K562 (cell line): ENCODE measurements at regions not wholly inside any gene's neighbourhood (a gene's known extent, or its start where the extent isn't known, plus 50 kb on each side); places are given as distances from the start of the nearest gene placed in this dataset.

ENCODE experiments used
- ATAC-seq: fragments of 200-7000 bp; cut with Tn5 transposase; 3 replicates; pipeline ENCODE4 v1.9.1; 2020; ENCODE audit warnings: moderate library complexity
- BruUV-seq: library from RNA; stranded (reverse); fragments of 400-500 nt; replicated peaks from 2 replicates; lab custom pipeline; 2021; lab: Mats Ljungman, UMichigan
- CTCF ChIA-PET: fragments of 300-600 bp; formaldehyde crosslinking; extraction: SDS; loops from one replicate; lab custom pipeline; 2021; ENCODE audit warnings: low intra/inter-chr PET ratio; lab: Yijun Ruan, JAX
- POLR2A ChIA-PET: fragments of 300-600, 350-650 bp; sonication (Branson Sonifier 250); formaldehyde crosslinking; extraction: SDS; loops from one replicate; lab custom pipeline; 2021; ENCODE audit warnings: antibody characterized with exemption, inconsistent platforms; lab: Yijun Ruan, JAX
- DNase-seq, 4 experiments: peaks; one replicate each; pipeline versions ENCODE4 v3.0.0 to v3.0.0-alpha.2; 2011 to 2018; ENCODE audit warnings: low spot score in 3 of 4, mixed read lengths in 3 of 4; ENCODE audit errors: extremely low read depth in 1 of 4
- FAIRE-seq: peaks from 2 replicates; lab custom pipeline; 2011; peaks lifted over from hg19 to GRCh38; lab: Jason Lieb, UNC
- H2AFZ ChIP-seq: 2 replicates; pipeline ENCODE4 v1.6.0; 2011; ENCODE audit warnings: low read depth, low read length, control low read depth, inconsistent platforms
- H3K27ac ChIP-seq: fragments of 200-600 bp; 3 replicates; pipeline ENCODE4 v1.8.0; 2011; ENCODE audit warnings: low read depth, mild to moderate bottlenecking, control low read depth, inconsistent platforms, low read length, moderate library complexity, mixed read lengths; ENCODE audit errors: extremely low read depth
- H3K27me3 ChIP-seq, 2 experiments: fragments of 300-600 bp in 1 of 2; 2 replicates in 1 of 2; 3 replicates in 1 of 2; pipeline versions ENCODE4 v1.6.0 to v1.8.0; 2011; ENCODE audit warnings: inconsistent platforms in 2 of 2, low read length in 2 of 2, mild to moderate bottlenecking in 1 of 2, mixed read lengths in 1 of 2, moderate library complexity in 1 of 2; ENCODE audit not compliant: control insufficient read depth in 2 of 2, insufficient read depth in 2 of 2
- H3K36me3 ChIP-seq: fragments of 300-600 bp; 3 replicates; pipeline ENCODE4 v1.8.0; 2011; ENCODE audit warnings: mild to moderate bottlenecking, low read length, inconsistent platforms; ENCODE audit not compliant: control insufficient read depth, insufficient read depth
- H3K4me1 ChIP-seq, 2 experiments: fragments of 200-600 bp in 1 of 2; replicated peaks in 1 of 2; 2 replicates in 1 of 2; 3 replicates in 1 of 2; pipeline versions ENCODE4 v1.5.1 to v1.8.0; 2011; ENCODE audit warnings: inconsistent platforms in 2 of 2, low read length in 2 of 2, mild to moderate bottlenecking in 1 of 2, mixed read lengths in 1 of 2, moderate library complexity in 1 of 2; ENCODE audit not compliant: control insufficient read depth in 2 of 2, insufficient read depth in 2 of 2
- H3K4me2 ChIP-seq: 2 replicates; pipeline ENCODE4 v1.6.1; 2011; ENCODE audit warnings: low read length, control low read depth, inconsistent platforms, mixed read lengths; ENCODE audit not compliant: insufficient read depth
- H3K4me3 ChIP-seq: fragments of 200-600 bp; sonication (generic), shearing (Covaris generic); 2 replicates; pipeline ENCODE4 v1.5.1; 2016; ENCODE audit warnings: control low read depth, inconsistent platforms
- H3K79me2 ChIP-seq: fragments of 200-600 bp; 3 replicates; pipeline ENCODE4 v1.8.0; 2011; ENCODE audit warnings: low read length, inconsistent platforms; ENCODE audit not compliant: control insufficient read depth, insufficient read depth
- H3K9ac ChIP-seq, 2 experiments: 2 replicates each; pipeline versions ENCODE4 v1.6.0 to v1.6.1; 2011; ENCODE audit warnings: low read depth in 2 of 2, low read length in 2 of 2, control low read depth in 1 of 2, inconsistent platforms in 1 of 2, mild to moderate bottlenecking in 1 of 2, mixed read lengths in 1 of 2; ENCODE audit not compliant: insufficient read depth in 1 of 2
- H3K9me1 ChIP-seq: one replicate; pipeline ENCODE4 v1.6.0; 2011; ENCODE audit warnings: inconsistent platforms, mild to moderate bottlenecking, low read length, moderate library complexity; ENCODE audit not compliant: control insufficient read depth, insufficient read depth
- H3K9me3 ChIP-seq: replicated peaks from 2 replicates; pipeline ENCODE4 v1.5.1; 2011; ENCODE audit warnings: low read depth, low read length, inconsistent platforms; ENCODE audit not compliant: control insufficient read depth, insufficient read depth
- H4K20me1 ChIP-seq: replicated peaks from 2 replicates; pipeline ENCODE4 v1.6.1; 2011; ENCODE audit warnings: low read length, inconsistent platforms, mixed read lengths; ENCODE audit not compliant: control insufficient read depth, insufficient read depth
- ATF7 ChIP-seq: fragments of 450-650 bp; IDR thresholded peaks from 2 replicates; pipeline ENCODE4 v1.7.1; 2014; ENCODE audit warnings: mild to moderate bottlenecking, moderate library complexity
- BMI1 ChIP-seq: fragments of 150-350 bp; IDR thresholded peaks from 2 replicates; pipeline ENCODE4 v1.6.1; 2014; ENCODE audit warnings: low read length
- CHCHD3 ChIP-seq: fragments of 250-450 bp; sonication (Bioruptor Pico); IDR thresholded peaks from 2 replicates; pipeline ENCODE4 v2.1.2; 2022; ENCODE audit warnings: mild to moderate bottlenecking
- DDX20 ChIP-seq: fragments of 450-650 bp; IDR thresholded peaks from 2 replicates; pipeline ENCODE4 v1.6.1; 2016; ENCODE audit warnings: missing genetic modification characterization, low read depth, mild to moderate bottlenecking, missing compliant biosample characterization, moderate library complexity
- EP400 ChIP-seq: fragments of 450-650 bp; IDR thresholded peaks from 2 replicates; pipeline ENCODE4 v1.6.1; 2017; ENCODE audit warnings: antibody characterized with exemption, mild to moderate bottlenecking, moderate library complexity
- ETS2 ChIP-seq: IDR thresholded peaks from 2 replicates; pipeline ENCODE4 v1.6.1; 2016; ENCODE audit warnings: borderline replicate concordance, missing genetic modification characterization, mild to moderate bottlenecking, moderate library complexity, missing compliant biosample characterization; ENCODE audit not compliant: poor library complexity, severe bottlenecking
- FUS ChIP-seq: fragments of 200-400 bp; formaldehyde crosslinking; optimal IDR thresholded peaks from 2 replicates; pipeline ENCODE3; 2017; ENCODE audit warnings: low read depth, low read length
- GATAD2A ChIP-seq: fragments of 450-650 bp; IDR thresholded peaks from 2 replicates; pipeline ENCODE4 v1.6.1; 2017
- IRF9 ChIP-seq: fragments of 450-650 bp; IDR thresholded peaks from 2 replicates; pipeline ENCODE4 v1.6.1; 2016; ENCODE audit warnings: missing biosample characterization, missing genetic modification characterization
- NCOA6 ChIP-seq: fragments of 450-650 bp; IDR thresholded peaks from 2 replicates; pipeline ENCODE4 v1.6.1; 2017; ENCODE audit warnings: mild to moderate bottlenecking
- RBM15 ChIP-seq: fragments of 200-400 bp; formaldehyde crosslinking; IDR thresholded peaks from 2 replicates; pipeline ENCODE4 v1.6.1; 2018; ENCODE audit warnings: mild to moderate bottlenecking, low read length, moderate library complexity; ENCODE audit not compliant: insufficient read depth
- ZBTB33 ChIP-seq: sonication (generic); formaldehyde crosslinking; IDR thresholded peaks from 2 replicates; pipeline ENCODE4 v1.8.1; 2023; ENCODE audit warnings: mild to moderate bottlenecking, missing genetic modification reagents
- ZC3H4 ChIP-seq: sonication (generic); formaldehyde crosslinking; IDR thresholded peaks from 2 replicates; pipeline ENCODE4 v1.9.0; 2021; ENCODE audit warnings: missing genetic modification reagents, borderline replicate concordance
- ZKSCAN1 ChIP-seq: fragments of 150-350 bp; IDR thresholded peaks from 2 replicates; pipeline ENCODE4 v1.6.1; 2016; ENCODE audit warnings: low read depth, low read length
- ZNF274 ChIP-seq: IDR thresholded peaks from 2 replicates; pipeline ENCODE4 v1.6.1; 2011; ENCODE audit warnings: low read depth, mild to moderate bottlenecking, low read length, moderate library complexity, borderline replicate concordance
- ZNF444 ChIP-seq: fragments of 250-450 bp; sonication (Bioruptor Pico); IDR thresholded peaks from 2 replicates; pipeline ENCODE4 v1.4.0; 2020; ENCODE audit warnings: mild to moderate bottlenecking, moderate library complexity
- in situ Hi-C: fragments of 300-500 bp; cut with MboI; formaldehyde crosslinking; loops from 4 replicates; pipeline ENCODE4 v1.15.0; 2018; ENCODE audit warnings: inconsistent platforms, mixed read lengths
- intact Hi-C: fragments of 100-400 bp; cut with micrococcal nuclease; formaldehyde crosslinking; loops from 2 replicates; pipeline ENCODE4 v1.14.2; 2022
- TF ChIP-seq, protein P1 (sequence below): fragments of 200-400 bp; formaldehyde crosslinking; IDR thresholded peaks from 2 replicates; pipeline ENCODE4 v1.6.1; 2017; ENCODE audit warnings: mild to moderate bottlenecking, low read depth, low read length, moderate library complexity

DNA sequence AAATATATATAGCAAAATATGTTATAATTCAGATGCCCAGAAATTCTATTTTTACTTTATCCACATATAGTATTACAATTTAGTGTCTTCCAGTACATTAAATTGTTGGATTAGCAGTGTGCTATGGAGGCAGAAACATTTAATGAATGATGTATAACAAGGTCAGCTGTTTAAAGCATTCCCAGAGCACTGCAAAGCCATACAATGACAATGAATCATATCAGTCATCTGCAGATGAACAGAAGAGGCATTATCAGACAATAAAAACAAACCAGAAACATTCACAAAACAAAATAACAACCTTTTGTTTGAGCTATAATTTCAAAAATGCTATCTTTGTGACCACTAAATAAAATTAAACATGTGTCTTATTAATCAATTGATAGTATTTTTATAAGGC, 524.2 kb downstream of the FAT4 start:
- ChIA-PET POLR2A (no interaction called here), CTCF (no interaction called here)
- DNase-seq (no peak), FAIRE-seq (no peak), ATAC-seq (no peak)
- no peaks in the 10 kb centered on the region for H3K79me2 ChIP-seq
- no peaks in the 10 kb centered on the region for H3K9me3 ChIP-seq
- no peak overlapping the region for H3K4me2 ChIP-seq
- no TSS peak for BruUV-seq
- TF ChIP-seq ZC3H4 (no peak), GATAD2A (no peak), ZBTB33 (CRISPR knock-in tag) (no peak), BMI1 (no peak), ZNF274 (no peak), ZNF444 (CRISPR knock-in tag) (no peak), ZKSCAN1 (no peak), NCOA6 (no peak), ATF7 (no peak), RBM15 (no peak), IRF9 (tag) (no peak), EP400 (no peak), DDX20 (tag) (no peak), FUS (no peak), CHCHD3 (CRISPR knock-in tag) (no peak), ETS2 (tag) (no peak)
- TF ChIP-seq, protein P1, sequence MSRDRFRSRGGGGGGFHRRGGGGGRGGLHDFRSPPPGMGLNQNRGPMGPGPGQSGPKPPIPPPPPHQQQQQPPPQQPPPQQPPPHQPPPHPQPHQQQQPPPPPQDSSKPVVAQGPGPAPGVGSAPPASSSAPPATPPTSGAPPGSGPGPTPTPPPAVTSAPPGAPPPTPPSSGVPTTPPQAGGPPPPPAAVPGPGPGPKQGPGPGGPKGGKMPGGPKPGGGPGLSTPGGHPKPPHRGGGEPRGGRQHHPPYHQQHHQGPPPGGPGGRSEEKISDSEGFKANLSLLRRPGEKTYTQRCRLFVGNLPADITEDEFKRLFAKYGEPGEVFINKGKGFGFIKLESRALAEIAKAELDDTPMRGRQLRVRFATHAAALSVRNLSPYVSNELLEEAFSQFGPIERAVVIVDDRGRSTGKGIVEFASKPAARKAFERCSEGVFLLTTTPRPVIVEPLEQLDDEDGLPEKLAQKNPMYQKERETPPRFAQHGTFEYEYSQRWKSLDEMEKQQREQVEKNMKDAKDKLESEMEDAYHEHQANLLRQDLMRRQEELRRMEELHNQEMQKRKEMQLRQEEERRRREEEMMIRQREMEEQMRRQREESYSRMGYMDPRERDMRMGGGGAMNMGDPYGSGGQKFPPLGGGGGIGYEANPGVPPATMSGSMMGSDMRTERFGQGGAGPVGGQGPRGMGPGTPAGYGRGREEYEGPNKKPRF: no peak
- no peaks in the 10 kb centered on the region for H3K27me3 ChIP-seq
- no peak overlapping the region for H3K27ac ChIP-seq
- no peak overlapping the region for H2AFZ ChIP-seq
- no peaks in the 10 kb centered on the region for H4K20me1 ChIP-seq
- in situ Hi-C loops: no loop called here
- no peak overlapping the region for H3K4me3 ChIP-seq
- H3K9ac ChIP-seq: no peak overlapping the region
- no peaks in the 10 kb centered on the region for H3K4me1 ChIP-seq
- intact Hi-C loops: no loop called here
- no peaks in the 10 kb centered on the region for H3K36me3 ChIP-seq
- H3K9me1 ChIP-seq: no peaks in the 10 kb centered on the region
